SK-N-SH (cell line): ENCODE measurements at regions not wholly inside any gene's neighbourhood (a gene's known extent, or its start where the extent isn't known, plus 50 kb on each side); places are given as distances from the start of the nearest gene placed in this dataset.

Experiments
- CTCF ChIA-PET: fragments of 300-600, 350-600 bp; formaldehyde crosslinking; extraction: SDS; loops from one replicate; lab custom pipeline; 2021; lab: Yijun Ruan, JAX
- POLR2A ChIA-PET: fragments of 350-600 bp; sonication (Branson Sonifier 250); formaldehyde crosslinking; extraction: SDS; loops from one replicate; lab custom pipeline; 2020; ENCODE audit warnings: antibody characterized with exemption, inconsistent platforms; lab: Yijun Ruan, JAX
- DNase-seq: peaks from one replicate; pipeline ENCODE4 v3.0.0; 2012
- H2AFZ ChIP-seq: fragments of 200-600 bp; sonication (generic); 2 replicates; pipeline ENCODE4 v1.8.1; 2016; ENCODE audit warnings: antibody characterized with exemption, mild to moderate bottlenecking, low read depth
- H3F3A ChIP-seq: fragments of 200-600 bp; sonication (generic); replicated peaks from 2 replicates; pipeline ENCODE3; 2016; ENCODE audit warnings: antibody characterized with exemption, mild to moderate bottlenecking; ENCODE audit not compliant: insufficient read depth
- H3K27ac ChIP-seq, 2 experiments: fragments of 200-500 bp in 1 of 2; fragments of 200-600 bp in 1 of 2; sonication (Bioruptor generic) in 1 of 2; sonication (generic), shearing (Covaris generic) in 1 of 2; 2 replicates each; pipeline versions ENCODE4 v1.5.1 to v1.6.1; 2014 to 2016; ENCODE audit warnings: low read depth in 2 of 2, inconsistent platforms in 1 of 2, low read length in 1 of 2, mild to moderate bottlenecking in 1 of 2, mixed read lengths in 1 of 2
- H3K27me3 ChIP-seq: fragments of 200-600 bp; sonication (generic), shearing (Covaris generic); 2 replicates; pipeline ENCODE4 v1.6.1; 2016; ENCODE audit warnings: mixed run types; ENCODE audit not compliant: insufficient read depth
- H3K36me3 ChIP-seq, 2 experiments: fragments of 200-500 bp in 1 of 2; fragments of 200-600 bp in 1 of 2; sonication (Bioruptor generic) in 1 of 2; sonication (generic) in 1 of 2; replicated peaks in 1 of 2; 2 replicates each; pipeline versions ENCODE3 to v1.5.1; 2014 to 2016; ENCODE audit warnings: low read length in 1 of 2, mild to moderate bottlenecking in 1 of 2; ENCODE audit not compliant: insufficient read depth in 2 of 2, control insufficient read depth in 1 of 2
- H3K4me1 ChIP-seq, 2 experiments: fragments of 200-500 bp in 1 of 2; fragments of 200-600 bp in 1 of 2; sonication (Bioruptor generic) in 1 of 2; sonication (generic), shearing (Covaris generic) in 1 of 2; 2 replicates each; pipeline versions ENCODE4 v1.5.1 to v1.6.1; 2014 to 2016; ENCODE audit warnings: low read depth in 1 of 2, low read length in 1 of 2, mixed run types in 1 of 2; ENCODE audit not compliant: insufficient read depth in 2 of 2, control insufficient read depth in 1 of 2
- H3K4me2 ChIP-seq: fragments of 200-600 bp; sonication (generic), shearing (Covaris generic); 2 replicates; pipeline ENCODE4 v1.6.1; 2017; ENCODE audit warnings: mixed run types
- H3K4me3 ChIP-seq, 2 experiments: fragments of 200-500 bp in 1 of 2; fragments of 200-600 bp in 1 of 2; sonication (Bioruptor generic) in 1 of 2; sonication (generic), shearing (Covaris generic) in 1 of 2; 2 replicates each; pipeline versions ENCODE4 v1.5.1 to v1.8.1; 2014 to 2016; ENCODE audit warnings: low read depth in 2 of 2, inconsistent platforms in 1 of 2, low read length in 1 of 2, mild to moderate bottlenecking in 1 of 2, mixed read lengths in 1 of 2, moderate library complexity in 1 of 2
- H3K79me2 ChIP-seq: fragments of 200-600 bp; sonication (generic); 2 replicates; pipeline ENCODE4 v1.8.1; 2017; ENCODE audit warnings: mild to moderate bottlenecking; ENCODE audit not compliant: insufficient read depth
- H3K9ac ChIP-seq: fragments of 200-600 bp; sonication (generic); 2 replicates; pipeline ENCODE4 v1.6.1; 2017; ENCODE audit warnings: mixed run types
- H3K9me2 ChIP-seq: fragments of 200-600 bp; sonication (generic); 2 replicates; pipeline ENCODE4 v1.6.1; 2017; ENCODE audit warnings: mixed run types
- H3K9me3 ChIP-seq: fragments of 200-600 bp; sonication (generic); 2 replicates; pipeline ENCODE4 v1.6.1; 2017; ENCODE audit warnings: mixed run types, mild to moderate bottlenecking, moderate library complexity
- H4K20me1 ChIP-seq: fragments of 200-600 bp; sonication (generic); 2 replicates; pipeline ENCODE4 v1.6.1; 2017; ENCODE audit warnings: mild to moderate bottlenecking, mixed run types; ENCODE audit not compliant: insufficient read depth
- CHD2 ChIP-seq: fragments of 150-350 bp; IDR thresholded peaks from 2 replicates; pipeline ENCODE4 v1.6.1; 2018; ENCODE audit warnings: low read length; ENCODE audit not compliant: partially characterized antibody
- CTCF ChIP-seq: fragments of 200-600 bp; sonication (generic); IDR thresholded peaks from 2 replicates; pipeline ENCODE4 v1.6.1; 2017; ENCODE audit warnings: antibody characterized with exemption, mild to moderate bottlenecking, moderate library complexity
- ELF1 ChIP-seq: IDR thresholded peaks from 2 replicates; pipeline ENCODE4 v1.4.0; 2012
- EP300 ChIP-seq, 2 experiments: IDR thresholded peaks; 2 replicates each; pipeline versions ENCODE4 v1.4.0 to v1.6.1; 2012; ENCODE audit warnings: borderline replicate concordance in 1 of 2, low read depth in 1 of 2, low read length in 1 of 2
- EZH2phosphoT487 ChIP-seq: fragments of 200-600 bp; sonication (generic); IDR thresholded peaks from 2 replicates; pipeline ENCODE4 v1.6.1; 2017; ENCODE audit warnings: low read depth, mixed run types, mild to moderate bottlenecking, antibody characterized with exemption, moderate library complexity, borderline replicate concordance
- FOSL2 ChIP-seq: IDR thresholded peaks from 2 replicates; pipeline ENCODE4 v1.4.0; 2012; ENCODE audit warnings: low read depth, mild to moderate bottlenecking, moderate library complexity, borderline replicate concordance
- FOXJ3 ChIP-seq: sonication (generic); formaldehyde crosslinking; IDR thresholded peaks from 2 replicates; pipeline ENCODE4 v1.5.1; 2020; ENCODE audit warnings: mild to moderate bottlenecking, missing genetic modification reagents
- GABPA ChIP-seq: IDR thresholded peaks from 2 replicates; pipeline ENCODE4 v1.4.0; 2012; ENCODE audit warnings: low read depth, mild to moderate bottlenecking
- JUND ChIP-seq: IDR thresholded peaks from 2 replicates; pipeline ENCODE4 v1.4.0; 2012
- MEF2A ChIP-seq: IDR thresholded peaks from 2 replicates; pipeline ENCODE4 v1.4.0; 2012; ENCODE audit warnings: low read depth, borderline replicate concordance
- MXI1 ChIP-seq: IDR thresholded peaks from 2 replicates; pipeline ENCODE4 v1.6.1; 2012; ENCODE audit warnings: mild to moderate bottlenecking, low read depth, low read length, improper control_type of control experiment
- NFIC ChIP-seq: IDR thresholded peaks from 2 replicates; pipeline ENCODE4 v1.4.0; 2012; ENCODE audit warnings: borderline replicate concordance
- NRF1 ChIP-seq: IDR thresholded peaks from 2 replicates; pipeline ENCODE4 v1.6.1; 2012; ENCODE audit warnings: low read depth, mild to moderate bottlenecking, low read length
- RAD21 ChIP-seq: IDR thresholded peaks from 2 replicates; pipeline ENCODE4 v1.6.1; 2012; ENCODE audit warnings: mild to moderate bottlenecking, low read length
- RCOR1 ChIP-seq: fragments of 150-350 bp; IDR thresholded peaks from 2 replicates; pipeline ENCODE4 v1.6.1; 2017; ENCODE audit warnings: antibody characterized with exemption, low read length
- RXRA ChIP-seq: IDR thresholded peaks from 2 replicates; pipeline ENCODE4 v1.4.0; 2012; ENCODE audit warnings: low read depth, mild to moderate bottlenecking, borderline replicate concordance
- SIN3A ChIP-seq: IDR thresholded peaks from 2 replicates; pipeline ENCODE4 v1.6.1; 2012; ENCODE audit warnings: low read depth, mild to moderate bottlenecking, low read length, moderate library complexity, borderline replicate concordance
- SMC3 ChIP-seq: IDR thresholded peaks from 2 replicates; pipeline ENCODE4 v1.6.1; 2012; ENCODE audit warnings: low read depth, low read length, improper control_type of control experiment
- TAF1 ChIP-seq: IDR thresholded peaks from 2 replicates; pipeline ENCODE4 v1.6.1; 2012; ENCODE audit warnings: low read depth, mild to moderate bottlenecking, low read length, moderate library complexity, borderline replicate concordance
- TCF12 ChIP-seq: IDR thresholded peaks from 2 replicates; pipeline ENCODE4 v1.4.0; 2012
- USF2 ChIP-seq: fragments of 150-350 bp; IDR thresholded peaks from 2 replicates; pipeline ENCODE4 v1.6.1; 2017; ENCODE audit warnings: antibody characterized with exemption, low read length, low read depth, borderline replicate concordance
- TF ChIP-seq, protein P1 (sequence below): IDR thresholded peaks from 2 replicates; pipeline ENCODE4; 2012
- TF ChIP-seq, protein P2 (sequence below): IDR thresholded peaks from 2 replicates; pipeline ENCODE4 v1.4.0; 2012; ENCODE audit warnings: low read depth, borderline replicate concordance
- TF ChIP-seq, protein P3 (sequence below): IDR thresholded peaks from 2 replicates; pipeline ENCODE4 v1.4.0; 2012; ENCODE audit warnings: low read depth

GRCh38 chr4:165803005-165803404 is 70.0 kb upstream of the TLL1 start:
- Histone ChIP-seq H3K4me3 (no peak overlapping the region), H3K4me1 (no peaks in the 10 kb centered on the region; a peak in 1 of 4 replicates), H3K4me2 (no peak overlapping the region), H3K9me2 (no peaks in the 10 kb centered on the region), H2AFZ (no peak overlapping the region), H3K27ac (no peak overlapping the region), H3K79me2 (no peaks in the 10 kb centered on the region), H3K27me3 (no peaks in the 10 kb centered on the region), H3K36me3 (no peaks in the 10 kb centered on the region), H3K9ac (no peak overlapping the region), H3K9me3 (no peaks in the 10 kb centered on the region), H3F3A (no peaks in the 10 kb centered on the region), H4K20me1 (no peaks in the 10 kb centered on the region)
- POLR2A ChIA-PET, result no interaction called here
- CTCF ChIA-PET, result interaction anchor here (0.6 kb wide), 1 partner anchor 1057 kb away, joined by 3 read pairs; no protein-coding TSS in a partner anchor
- DNase-seq, result no peak
- no peak for TF ChIP-seq TCF12
- TF ChIP-seq JUND, result no peak
- no peak for TF ChIP-seq RAD21
- TF ChIP-seq TAF1, result no peak
- TF ChIP-seq CHD2, result no peak
- no peak for TF ChIP-seq SIN3A
- TF ChIP-seq RXRA, result no peak
- TF ChIP-seq, protein P1, sequence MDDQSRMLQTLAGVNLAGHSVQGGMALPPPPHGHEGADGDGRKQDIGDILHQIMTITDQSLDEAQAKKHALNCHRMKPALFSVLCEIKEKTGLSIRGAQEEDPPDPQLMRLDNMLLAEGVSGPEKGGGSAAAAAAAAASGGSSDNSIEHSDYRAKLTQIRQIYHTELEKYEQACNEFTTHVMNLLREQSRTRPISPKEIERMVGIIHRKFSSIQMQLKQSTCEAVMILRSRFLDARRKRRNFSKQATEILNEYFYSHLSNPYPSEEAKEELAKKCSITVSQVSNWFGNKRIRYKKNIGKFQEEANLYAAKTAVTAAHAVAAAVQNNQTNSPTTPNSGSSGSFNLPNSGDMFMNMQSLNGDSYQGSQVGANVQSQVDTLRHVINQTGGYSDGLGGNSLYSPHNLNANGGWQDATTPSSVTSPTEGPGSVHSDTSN, result no peak
- no peak for TF ChIP-seq EZH2phosphoT487
- TF ChIP-seq, protein P2, sequence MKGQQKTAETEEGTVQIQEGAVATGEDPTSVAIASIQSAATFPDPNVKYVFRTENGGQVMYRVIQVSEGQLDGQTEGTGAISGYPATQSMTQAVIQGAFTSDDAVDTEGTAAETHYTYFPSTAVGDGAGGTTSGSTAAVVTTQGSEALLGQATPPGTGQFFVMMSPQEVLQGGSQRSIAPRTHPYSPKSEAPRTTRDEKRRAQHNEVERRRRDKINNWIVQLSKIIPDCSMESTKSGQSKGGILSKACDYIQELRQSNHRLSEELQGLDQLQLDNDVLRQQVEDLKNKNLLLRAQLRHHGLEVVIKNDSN, result no peak
- TF ChIP-seq, all 33 proteins: peak for 0

DNA sequence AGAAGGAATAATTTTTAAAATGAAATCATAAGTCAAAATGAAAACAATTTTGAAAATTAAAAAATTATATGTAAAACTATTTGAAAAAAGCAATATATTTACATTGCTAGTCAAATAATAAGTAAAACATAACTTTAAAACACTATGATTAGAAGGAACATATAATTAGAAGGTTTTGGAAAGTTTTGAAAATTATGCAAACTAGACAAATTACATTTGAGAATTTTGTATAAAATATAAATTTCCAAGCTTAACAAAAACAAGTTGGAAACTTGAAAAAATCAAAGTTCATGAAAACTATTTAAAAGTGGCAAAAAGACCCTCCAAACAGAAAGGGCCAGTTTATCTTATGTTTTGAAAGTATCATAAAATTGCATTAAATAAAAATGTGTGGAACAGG is 67.6 kb upstream of the TLL1 start:
- Histone ChIP-seq H3K4me3 (no peak overlapping the region), H2AFZ (no peak overlapping the region), H4K20me1 (no peaks in the 10 kb centered on the region), H3K79me2 (no peaks in the 10 kb centered on the region), H3F3A (no peaks in the 10 kb centered on the region), H3K27me3 (no peaks in the 10 kb centered on the region), H3K9ac (no peak overlapping the region), H3K27ac (no peak overlapping the region), H3K4me1 (no peaks in the 10 kb centered on the region; a peak in 1 of 4 replicates), H3K4me2 (no peak overlapping the region), H3K9me3 (no peaks in the 10 kb centered on the region), H3K36me3 (no peaks in the 10 kb centered on the region), H3K9me2 (no peaks in the 10 kb centered on the region)
- ChIA-PET CTCF (no interaction called here), POLR2A (no interaction called here)
- no peak for DNase-seq
- TF ChIP-seq, protein P3, sequence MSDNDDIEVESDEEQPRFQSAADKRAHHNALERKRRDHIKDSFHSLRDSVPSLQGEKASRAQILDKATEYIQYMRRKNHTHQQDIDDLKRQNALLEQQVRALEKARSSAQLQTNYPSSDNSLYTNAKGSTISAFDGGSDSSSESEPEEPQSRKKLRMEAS, result no peak
- TF ChIP-seq CHD2, result no peak
- TF ChIP-seq NFIC, result no peak
- TF ChIP-seq, protein P2, result no peak
- no peak for TF ChIP-seq FOXJ3
- TF ChIP-seq ELF1, result no peak
- no peak for TF ChIP-seq NRF1
- TF ChIP-seq USF2, result no peak
- TF ChIP-seq JUND, result no peak
- no peak for TF ChIP-seq FOSL2
- TF ChIP-seq GABPA, result no peak
- TF ChIP-seq CTCF, result no peak
- TF ChIP-seq RAD21, result no peak
- TF ChIP-seq EP300 (IDR thresholded peaks at IDR 0.05; ENCODE audit: borderline replicate concordance in 1 of 2, low read depth in 1 of 2, low read length in 1 of 2), result no peak
- TF ChIP-seq MXI1, result no peak
- TF ChIP-seq SIN3A, result no peak
- TF ChIP-seq SMC3, result no peak
- TF ChIP-seq MEF2A, result no peak
- TF ChIP-seq RCOR1, result no peak
